Midbrain (tissue), 1 donor: ENCODE measurements at regions not wholly inside any gene's neighbourhood (a gene's known extent, or its start where the extent isn't known, plus 50 kb on each side); places are given as distances from the start of the nearest gene placed in this dataset.
A peak's percentile ranks its signal among the peaks of the same experiment; 100 is the strongest.

ENCODE experiments used
- DNase-seq: peaks from one replicate; lab custom pipeline; 2025; lab: John Stamatoyannopoulos, UW

DNA sequence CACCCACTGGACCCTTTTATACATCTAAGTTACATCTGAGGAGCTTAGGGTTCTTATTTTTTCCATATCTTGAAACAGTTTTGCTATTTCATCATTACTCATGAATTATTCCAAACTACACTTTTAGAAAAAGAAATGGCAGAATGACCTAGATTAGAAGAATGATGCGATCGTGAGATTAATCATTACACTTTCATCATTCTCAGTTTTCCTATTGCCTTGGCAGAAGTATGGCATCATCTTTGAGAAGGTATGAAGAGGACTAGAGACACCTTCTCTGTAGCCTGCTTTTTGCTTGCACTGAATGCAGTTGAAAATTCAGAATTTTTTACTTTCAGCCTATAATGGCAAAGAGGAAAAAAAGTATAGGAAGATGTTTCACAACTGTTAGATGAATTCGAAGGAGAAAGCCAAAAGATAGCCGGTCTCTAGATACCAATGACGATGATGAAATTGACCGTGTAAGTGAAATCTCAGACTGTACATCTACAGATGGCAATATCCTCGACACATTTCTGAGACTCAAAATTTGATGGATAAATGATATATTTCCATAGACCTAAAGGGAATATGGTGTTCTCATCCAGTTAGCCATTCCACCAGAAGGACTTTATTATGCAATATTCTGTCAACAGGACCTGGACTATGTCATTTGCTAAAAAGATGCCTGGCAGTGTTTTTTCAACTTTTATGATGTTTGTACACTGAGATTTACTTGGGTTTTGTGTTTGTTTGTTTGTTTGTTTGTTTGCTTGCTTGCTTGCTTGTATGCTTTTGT is 191.8 kb downstream of the TOMM20 start:
- DNase-seq, result no peak

GRCh38 chr1:234934611-234935033 is 194.0 kb downstream of the TOMM20 start:
- DNase-seq, result no peak

DNA sequence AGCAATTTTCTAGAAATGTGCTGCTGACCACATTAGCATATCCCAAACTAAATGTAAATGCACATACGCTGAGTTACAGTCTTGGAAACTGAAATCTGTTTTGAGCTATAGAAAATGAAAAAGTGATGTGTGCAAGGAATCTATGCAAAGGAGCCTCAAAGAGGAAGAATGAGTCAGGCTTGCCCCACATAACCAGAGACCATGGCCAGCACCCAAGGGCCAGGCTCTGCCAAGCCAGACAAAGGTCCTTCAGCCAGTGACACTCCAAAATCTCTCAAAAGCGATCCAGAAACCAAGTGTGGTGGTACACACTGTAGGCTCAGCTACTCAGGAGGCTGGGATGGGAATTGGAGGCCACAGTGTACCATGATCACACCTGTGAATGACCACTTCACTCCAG is 195.2 kb downstream of the TOMM20 start:
- DNase-seq, result peak; percentile 16

DNA sequence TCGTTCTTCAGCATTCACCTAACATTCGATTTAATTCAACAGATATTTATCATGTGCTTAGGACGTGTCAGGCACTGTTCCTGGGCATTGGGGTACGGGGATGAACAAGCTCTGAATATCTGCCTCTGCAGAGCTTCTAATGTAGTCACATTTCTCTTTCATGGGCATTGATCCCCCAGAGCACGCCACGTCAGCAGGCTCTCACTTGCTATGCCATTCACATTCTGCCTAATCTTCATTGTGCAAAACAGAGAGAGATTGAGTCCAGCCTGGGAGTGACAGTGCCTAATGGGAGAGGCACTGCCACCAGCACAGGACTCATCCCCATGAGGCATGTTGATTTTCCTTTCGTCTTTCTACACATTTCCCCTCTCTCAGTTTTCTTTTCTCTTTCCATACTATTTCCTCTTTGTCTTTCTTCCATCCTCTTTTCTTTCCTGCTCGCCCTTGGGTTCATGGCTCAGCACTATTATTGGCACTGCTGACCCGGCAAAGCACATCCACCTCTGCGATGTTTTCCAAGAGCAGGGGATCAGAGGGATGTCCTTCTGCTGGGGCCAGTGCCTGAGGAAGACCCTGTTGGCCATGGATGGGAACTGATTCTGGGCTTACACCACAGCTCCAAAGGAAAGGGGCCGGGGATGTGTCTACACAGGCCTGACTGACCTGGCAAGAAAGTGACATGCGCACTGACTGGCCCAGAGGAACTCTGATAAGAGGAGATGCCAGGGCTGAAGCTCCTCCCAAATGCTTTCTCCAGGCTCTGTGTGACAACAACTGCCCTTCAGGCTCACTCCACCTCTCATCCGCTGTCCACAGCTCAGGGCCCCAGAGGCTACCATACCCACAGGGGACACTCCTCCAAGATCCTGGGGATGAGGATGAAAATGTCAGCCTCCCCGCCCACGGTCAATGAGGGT is 195.9 kb downstream of the TOMM20 start:
- DNase-seq, result peak; percentile 2

DNA sequence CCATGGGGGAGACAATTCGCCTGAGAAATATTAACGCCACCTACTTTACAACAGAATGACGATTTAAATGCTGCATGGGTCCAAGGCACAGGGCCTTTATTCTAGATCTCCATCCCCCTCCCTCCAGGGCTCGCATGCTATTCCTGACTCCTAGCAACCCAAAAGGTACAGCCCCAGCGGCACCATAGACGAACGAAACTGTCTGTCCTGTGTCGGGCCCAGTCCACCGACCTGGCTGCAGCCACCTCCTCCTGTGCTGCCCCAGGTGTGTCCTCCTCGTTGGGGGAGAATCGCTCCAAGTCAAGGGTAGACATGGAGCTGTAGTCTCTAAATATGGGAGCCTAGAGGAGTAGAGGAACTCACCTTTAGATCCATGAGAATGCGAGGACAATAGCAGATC is 196.5 kb downstream of the TOMM20 start:
- DNase-seq, result no peak

GRCh38 chr1:234931404-234931973 is 197.1 kb downstream of the TOMM20 start:
- DNase-seq, result no peak

DNA sequence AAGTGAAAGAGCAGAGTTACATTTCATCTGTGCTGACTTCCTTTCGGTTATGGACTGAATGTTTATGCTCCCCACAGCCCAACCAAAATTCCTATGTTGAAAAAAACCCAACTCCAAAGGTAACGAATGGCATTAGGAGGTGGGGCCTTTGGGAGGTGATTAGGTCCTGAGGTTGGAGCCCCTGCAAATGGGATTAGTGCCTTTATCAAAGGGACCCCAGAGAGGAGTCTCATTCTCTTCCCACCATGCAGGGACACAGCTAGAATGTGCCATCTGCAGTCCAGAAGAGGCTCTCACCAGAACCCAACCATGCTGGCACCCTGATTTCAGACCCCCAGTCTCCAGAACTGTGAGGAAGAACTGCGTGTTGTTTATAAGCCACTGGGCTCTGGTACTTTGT is 199.3 kb downstream of the TOMM20 start:
- DNase-seq, result no peak

DNA sequence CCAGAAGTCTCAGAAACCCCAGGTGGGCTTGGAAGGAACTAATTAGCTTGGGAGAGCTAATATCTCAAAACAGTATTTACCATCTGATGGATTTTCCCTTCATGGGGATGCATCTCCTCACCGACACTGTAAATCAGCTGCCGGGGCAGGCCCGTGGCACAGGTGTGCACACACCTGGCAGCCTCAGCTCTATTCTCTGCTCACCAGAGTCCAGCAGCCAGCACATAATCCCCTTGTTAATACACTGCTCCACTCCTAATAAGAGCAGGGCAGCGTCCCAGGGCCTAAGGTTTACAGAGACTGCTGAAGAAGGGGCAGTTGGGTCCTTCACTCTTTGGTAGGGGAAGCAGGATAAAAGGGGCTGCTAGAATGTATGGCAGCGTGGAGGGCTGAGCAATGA is 200.0 kb downstream of the TOMM20 start:
- no peak for DNase-seq

GRCh38 chr1:234927971-234928640 is 200.5 kb downstream of the TOMM20 start:
- DNase-seq, result no peak

- DNase-seq, result no peak
These were observed 201.2 kb downstream of the TOMM20 start for GRCh38 chr1:234927312-234927970.

DNA sequence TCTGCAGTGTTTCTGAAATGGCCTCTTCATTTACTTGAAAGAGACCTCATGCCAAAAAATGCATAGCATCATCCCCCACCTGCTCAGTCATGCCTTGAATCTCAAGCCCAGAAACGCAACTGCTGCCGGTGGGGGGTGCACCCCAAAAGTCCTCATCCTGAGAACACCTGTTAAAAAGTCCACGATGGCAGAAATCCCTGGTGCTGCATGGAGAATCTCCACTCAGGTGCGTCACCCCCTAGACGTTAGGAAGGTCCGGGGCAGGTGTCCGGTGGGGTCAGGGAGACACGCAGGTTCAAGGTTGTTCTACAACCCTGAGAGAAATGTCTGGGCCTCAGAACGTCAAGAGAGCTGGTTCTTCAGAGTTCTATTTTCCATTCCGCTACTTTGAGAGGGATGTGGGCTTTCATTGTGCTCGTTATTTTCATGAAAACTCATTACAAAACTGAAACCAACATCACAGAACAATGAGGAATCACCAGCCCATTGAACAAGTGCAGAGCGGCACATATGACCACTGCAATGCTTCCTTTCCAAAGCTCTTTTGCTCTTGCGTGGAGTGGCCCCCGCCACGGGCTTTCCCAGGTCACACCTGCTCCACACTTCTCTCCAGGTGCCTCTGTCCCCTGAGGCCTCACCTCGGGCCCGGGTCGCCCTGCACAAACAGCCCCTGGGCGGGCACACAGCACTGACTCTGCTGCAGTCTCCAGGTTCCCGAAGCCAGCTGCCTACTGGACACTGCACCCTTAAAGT is 201.9 kb downstream of the TOMM20 start:
- DNase-seq, result peak; percentile 9

GRCh38 chr1:234926264-234926558 is 202.4 kb downstream of the TOMM20 start:
- DNase-seq, result no peak

DNA sequence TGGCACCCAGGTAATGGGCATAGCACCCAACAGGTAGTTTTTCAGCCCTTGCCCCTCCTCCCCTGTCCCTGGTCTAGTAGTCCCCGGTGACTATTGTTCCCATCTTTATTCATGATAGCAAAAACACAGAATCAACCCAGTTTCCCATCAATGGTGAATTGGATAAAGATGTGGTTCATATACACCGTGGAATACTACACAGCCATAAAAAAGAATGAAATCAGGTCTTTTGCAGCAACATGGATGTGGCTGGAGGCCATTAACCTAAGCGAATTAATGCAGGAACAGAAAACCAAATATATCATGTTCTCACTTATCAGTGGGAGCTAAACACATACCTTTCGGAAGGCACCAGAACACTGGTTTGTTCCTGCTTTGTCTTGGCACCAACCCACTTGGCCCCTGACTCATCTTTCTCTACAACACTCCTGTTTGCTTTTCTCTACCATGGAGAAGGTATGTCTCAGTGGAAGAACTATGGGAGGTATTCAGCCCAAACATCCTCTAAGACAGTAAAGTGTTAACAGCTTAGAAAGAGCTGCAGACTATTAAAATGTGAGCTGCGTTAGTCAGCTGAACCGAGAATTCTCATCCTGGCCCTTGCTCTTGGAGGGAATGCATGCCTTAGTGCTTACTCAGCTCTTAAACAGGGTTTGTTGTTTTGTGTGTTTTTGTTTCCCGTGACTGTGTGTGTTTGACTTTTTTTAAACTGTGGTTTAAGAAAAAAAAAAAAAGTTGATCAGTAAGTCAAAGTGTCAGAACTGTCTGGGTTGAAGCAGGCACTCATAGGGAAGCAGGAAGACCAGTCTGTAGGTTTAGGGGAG is 203.0 kb downstream of the TOMM20 start:
- peak; percentile 23 for DNase-seq

DNA sequence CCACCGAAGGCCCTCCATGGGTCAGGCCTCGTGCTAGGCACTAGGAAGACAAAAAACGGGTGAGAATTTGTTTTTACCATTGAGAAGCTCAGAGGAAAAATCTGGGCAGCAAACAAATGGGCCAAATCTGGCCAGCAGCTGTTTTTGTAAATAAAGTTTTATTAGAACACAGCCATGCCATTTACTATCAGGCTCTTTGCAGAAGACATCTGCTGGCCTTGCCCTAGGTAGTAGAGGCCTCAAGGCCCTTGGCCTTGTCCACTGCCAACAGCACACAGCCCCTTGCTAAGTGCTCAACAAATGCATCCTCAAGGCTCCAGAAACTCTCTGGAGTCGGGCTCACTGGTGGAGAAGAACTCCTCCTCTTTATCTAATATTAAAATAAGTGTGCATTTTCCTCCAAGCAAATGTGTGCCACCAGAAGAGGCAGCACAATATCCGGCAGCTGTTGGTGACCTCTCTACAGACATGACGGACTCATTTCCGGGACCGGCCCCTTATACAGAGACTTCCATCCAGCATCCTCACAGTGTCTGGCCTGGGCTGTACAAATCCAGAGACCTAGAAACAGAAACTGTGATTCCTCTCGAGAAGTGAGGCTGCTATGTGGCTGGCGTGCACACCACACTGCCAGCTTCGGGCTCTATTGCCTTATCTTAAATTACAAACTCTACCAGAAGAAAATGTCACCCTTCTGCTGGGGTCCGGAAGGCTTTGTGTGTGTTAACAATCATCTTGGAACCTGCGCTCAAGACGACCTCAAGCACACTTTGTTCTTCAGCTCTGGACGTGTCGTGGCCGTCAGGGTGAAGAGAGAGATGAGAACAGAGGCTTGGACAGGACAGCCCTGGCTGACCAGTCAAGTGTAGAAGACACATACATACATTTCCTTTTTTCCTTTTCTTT is 203.9 kb downstream of the TOMM20 start:
- DNase-seq, result no peak

DNA sequence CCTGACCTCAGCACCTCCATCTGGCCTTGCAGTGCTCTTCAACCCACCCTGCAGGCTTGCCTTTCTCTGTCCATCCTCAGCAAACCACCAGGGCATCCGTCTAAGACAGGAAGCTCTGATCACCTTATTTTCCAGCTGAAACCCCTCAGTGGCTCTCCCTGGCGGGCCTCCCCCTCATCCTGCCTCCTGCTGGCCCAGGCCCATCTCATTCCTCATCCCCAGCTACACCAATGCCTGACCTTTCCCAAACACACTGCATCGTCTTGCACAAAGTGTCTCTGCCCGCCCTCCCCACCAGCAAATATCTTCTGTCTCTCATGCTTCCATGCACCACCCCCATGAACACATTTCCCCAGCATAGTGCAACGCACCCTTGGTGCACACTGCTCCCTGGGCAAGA is 205.0 kb downstream of the TOMM20 start:
- DNase-seq, result no peak

GRCh38 chr1:234922987-234923386 is 205.7 kb downstream of the TOMM20 start:
- DNase-seq, result no peak

DNA sequence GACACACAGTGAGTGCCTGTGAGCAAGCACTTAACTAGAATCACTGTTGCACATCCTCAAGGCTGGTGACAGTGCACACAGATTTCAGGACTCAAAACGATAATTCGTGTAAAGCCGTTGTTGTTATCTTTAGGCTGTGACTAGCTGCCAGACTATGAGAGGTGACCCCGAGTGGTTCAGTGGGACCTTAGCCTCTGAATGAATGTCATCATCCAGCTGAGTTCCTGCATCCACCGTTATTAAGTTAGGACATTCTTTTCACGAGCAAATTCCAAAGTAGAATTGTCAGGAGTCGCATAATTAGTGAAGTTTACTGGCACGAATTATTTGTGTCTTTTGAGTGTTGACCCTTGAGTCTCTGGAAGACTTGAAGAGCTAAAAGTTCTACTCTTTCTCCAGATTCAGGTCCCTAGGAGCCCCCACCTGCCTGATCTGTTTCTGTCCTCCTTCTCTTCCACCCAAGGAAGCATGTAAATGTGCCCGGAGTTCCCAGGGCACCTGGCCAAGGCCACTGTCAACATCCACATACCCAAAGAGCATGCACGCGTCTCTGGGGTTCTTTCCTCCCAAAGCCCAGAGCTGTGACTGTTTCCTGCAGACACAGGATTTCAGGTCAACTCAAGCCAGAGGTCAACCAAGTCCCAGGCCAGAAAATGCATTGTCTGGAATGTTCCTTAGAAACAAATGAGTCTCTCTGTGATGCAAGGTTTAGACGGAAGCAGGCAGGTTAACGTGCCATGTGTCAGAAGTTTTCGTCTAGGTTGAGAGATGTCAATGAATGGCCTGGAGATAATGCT is 207.2 kb downstream of the TOMM20 start:
- no peak for DNase-seq

DNA sequence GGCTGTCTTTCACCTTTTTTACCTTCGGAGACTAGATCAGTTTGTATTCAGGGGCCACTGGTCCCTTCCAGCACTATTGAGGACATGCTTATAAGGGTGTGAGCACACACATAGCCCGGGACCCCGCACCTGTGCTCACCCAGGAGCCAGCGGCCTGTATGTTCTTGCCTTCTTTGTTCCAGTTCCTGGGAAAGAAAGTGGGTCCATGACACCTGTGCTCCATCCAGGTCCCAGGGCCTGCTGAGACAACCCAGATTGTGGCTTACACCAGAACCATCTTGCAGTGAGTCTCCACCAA is 207.8 kb downstream of the TOMM20 start:
- DNase-seq, result no peak
